Activated CD4-positive, alpha-beta T cell treated with anti-CD3 and anti-CD28 coated beads for 24 hours (primary cell): ENCODE measurements at regions not wholly inside any gene's neighbourhood (a gene's known extent, or its start where the extent isn't known, plus 50 kb on each side); places are given as distances from the start of the nearest gene placed in this dataset.
"Not testable (repeated sequence)": the region's sequence is repeated elsewhere in the genome, so short reads cannot be mapped to it uniquely, and the experiment has no call there.

Experiments
- DNase-seq, 2 donors: peaks; one replicate each; pipeline ENCODE4 v3.0.0-alpha.2; 2020; ENCODE audit warnings: low read depth in 2 of 2

- no peak for DNase-seq
These were observed 421.5 kb upstream of the SEL1L start for GRCh38 chr14:81955123-81955522.

GRCh38 chr14:81960781-81961180 lies 427.1 kb upstream of the SEL1L start:
- DNase-seq = no peak

GRCh38 chr14:81963846-81964245 lies 430.2 kb upstream of the SEL1L start:
- no peak for DNase-seq

GRCh38 chr14:81970307-81970706 lies 436.7 kb upstream of the SEL1L start:
- no peak for DNase-seq

- DNase-seq = no peak
These were observed 438.3 kb upstream of the SEL1L start for GRCh38 chr14:81971911-81972310.

GRCh38 chr14:81972601-81973000 lies 438.9 kb upstream of the SEL1L start:
- DNase-seq = no peak

GRCh38 chr14:81974543-81974942 lies 440.9 kb upstream of the SEL1L start:
- no peak for DNase-seq

- no peak for DNase-seq
These were observed 447.1 kb upstream of the SEL1L start for GRCh38 chr14:81980601-81981306.

- DNase-seq = no peak
These were observed 447.6 kb upstream of the SEL1L start for GRCh38 chr14:81981307-81981675.

GRCh38 chr14:81982046-81982445 lies 448.4 kb upstream of the SEL1L start:
- DNase-seq = no peak

GRCh38 chr14:81986005-81986404 lies 452.4 kb upstream of the SEL1L start:
- DNase-seq = no peak

GRCh38 chr14:81989211-81989610 lies 455.6 kb upstream of the SEL1L start:
- no peak for DNase-seq

GRCh38 chr14:81990312-81990761 lies 456.7 kb upstream of the SEL1L start:
- peak; percentile 1 to 14 for DNase-seq

GRCh38 chr14:81991998-81992397 lies 458.3 kb upstream of the SEL1L start:
- DNase-seq = no peak

GRCh38 chr14:81993432-81993831 lies 459.8 kb upstream of the SEL1L start:
- DNase-seq = no peak

- DNase-seq = no peak
These were observed 469.8 kb upstream of the SEL1L start for GRCh38 chr14:82003426-82003825.

- DNase-seq = no peak
These were observed 475.4 kb upstream of the SEL1L start for GRCh38 chr14:82009076-82009475.

- DNase-seq = no peak
These were observed 476.3 kb upstream of the SEL1L start for GRCh38 chr14:82009993-82010392.

- DNase-seq = no peak
These were observed 477.8 kb upstream of the SEL1L start for GRCh38 chr14:82011460-82011859.

- no peak for DNase-seq
These were observed 495.4 kb upstream of the SEL1L start for GRCh38 chr14:82029038-82029437.

GRCh38 chr14:82035397-82035796 lies 501.7 kb upstream of the SEL1L start:
- DNase-seq = no peak

GRCh38 chr14:82038066-82038465 lies 504.4 kb upstream of the SEL1L start:
- DNase-seq = not testable (repeated sequence)

GRCh38 chr14:82045339-82045738 lies 511.7 kb upstream of the SEL1L start:
- DNase-seq = no peak
